ENCODE measurements at regions not wholly inside any gene's neighbourhood (a gene's known extent, or its start where the extent isn't known, plus 50 kb on each side); places are given as distances from the start of the nearest gene placed in this dataset.
"Not testable (repeated sequence)": the region's sequence is repeated elsewhere in the genome, so short reads cannot be mapped to it uniquely, and the experiment has no call there.

- DNase-seq, result no peak
These were observed 176.7 kb downstream of the PRELID2 start for GRCh38 chr5:145658435-145658834.

DNA sequence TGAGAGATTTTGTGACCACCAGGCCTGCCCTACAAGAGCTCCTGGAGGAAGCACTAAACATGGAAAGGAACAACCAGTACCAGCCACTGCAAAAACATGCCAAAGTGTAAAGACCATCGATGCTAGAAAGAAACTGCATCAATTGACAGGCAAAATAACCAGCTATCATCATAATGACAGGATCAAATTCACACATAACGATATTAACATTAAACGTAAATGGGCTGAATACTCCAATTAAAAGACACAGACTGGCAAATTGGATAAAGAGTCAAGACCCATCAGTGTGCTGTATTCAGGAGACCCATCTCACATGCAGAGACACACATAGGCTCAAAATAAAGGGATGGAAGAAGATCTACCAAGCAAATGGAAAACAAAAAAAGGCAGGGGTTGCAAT lies 182.4 kb downstream of the PRELID2 start:
- DNase-seq, result not testable (repeated sequence)

GRCh38 chr5:145647137-145647536 lies 188.0 kb downstream of the PRELID2 start:
- not testable (repeated sequence) for DNase-seq

DNA sequence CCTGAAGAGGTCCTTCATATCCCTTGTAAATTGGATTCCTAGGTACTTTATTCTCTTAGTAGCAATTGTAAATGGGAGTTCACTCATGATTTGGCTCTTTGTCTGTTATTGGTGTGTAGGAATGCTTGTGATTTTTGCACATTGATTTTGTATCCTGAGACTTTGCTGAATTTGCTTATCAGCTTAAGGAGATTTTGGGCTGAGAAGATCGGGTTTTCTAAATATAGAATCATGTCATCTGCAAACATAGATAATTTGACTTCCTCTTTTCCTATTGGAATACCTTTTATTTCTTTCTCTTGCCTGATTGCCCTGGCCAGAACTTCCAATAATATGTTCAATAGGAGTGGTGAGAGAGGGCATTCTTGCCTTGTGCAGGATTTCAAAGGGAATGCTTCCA lies 191.9 kb downstream of the PRELID2 start:
- DNase-seq, result not testable (repeated sequence)

DNA sequence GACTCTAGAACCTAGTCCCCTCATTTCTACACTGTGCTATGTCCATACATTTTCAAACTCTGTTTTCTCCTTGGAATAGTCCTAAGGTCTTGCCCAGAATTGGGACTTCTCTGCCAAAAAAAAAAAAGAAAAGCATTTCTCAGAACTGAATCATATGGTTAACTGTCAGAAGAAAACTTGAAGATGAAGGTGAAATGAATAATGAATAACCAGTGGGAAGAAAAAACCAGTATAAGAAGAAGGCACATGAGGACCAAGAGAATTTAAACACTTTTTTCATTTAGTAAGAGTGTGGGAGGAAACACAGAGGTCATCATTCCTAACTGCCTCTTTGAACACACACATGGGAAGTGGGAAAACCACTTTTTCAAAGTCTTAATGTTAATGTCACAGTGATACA lies 197.7 kb downstream of the PRELID2 start:
- no peak for DNase-seq

DNA sequence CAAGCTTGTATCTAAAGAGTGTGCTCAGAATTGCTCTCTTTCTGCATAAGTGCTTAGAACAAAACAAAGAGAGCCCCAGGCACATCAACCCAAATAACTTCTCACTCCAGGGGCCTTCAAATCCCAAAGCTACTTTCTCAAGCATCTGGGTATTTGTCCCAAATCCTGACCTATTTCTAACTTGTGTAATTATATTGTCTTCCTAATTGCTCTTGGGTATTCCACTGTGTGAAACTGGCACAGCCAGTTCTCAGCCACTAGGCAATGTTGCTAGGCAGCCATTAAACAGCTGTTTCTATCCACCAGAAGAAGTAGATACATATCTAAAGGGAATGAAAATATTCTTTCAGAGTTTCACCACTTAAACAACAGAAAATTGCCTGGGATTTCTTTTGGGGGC lies 198.8 kb downstream of the PRELID2 start:
- DNase-seq, result no peak

DNA sequence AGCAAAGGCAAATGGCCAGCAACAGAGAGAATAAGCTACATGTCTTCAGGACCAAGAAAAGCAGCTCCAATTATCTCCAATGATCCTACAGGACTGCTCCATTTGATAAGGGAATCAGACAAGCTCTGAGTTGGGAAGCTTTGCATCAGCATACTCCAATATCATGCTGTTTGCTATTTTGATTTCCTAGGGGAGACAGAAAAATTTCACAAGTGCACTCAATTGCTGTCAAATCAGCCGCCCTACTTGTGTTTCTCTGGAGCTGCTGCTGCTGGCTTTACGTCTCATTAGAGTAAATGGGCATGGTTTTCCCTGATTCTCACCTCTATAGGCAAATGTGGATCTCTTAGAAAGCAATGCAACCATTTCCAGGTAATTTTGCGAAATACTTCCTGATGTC lies 201.7 kb downstream of the PRELID2 start:
- DNase-seq, result no peak

GRCh38 chr5:145632701-145633100 lies 202.4 kb downstream of the PRELID2 start:
- DNase-seq, result no peak

- no peak for DNase-seq
These were observed 206.1 kb downstream of the PRELID2 start for GRCh38 chr5:145629047-145629446.

- no peak for DNase-seq
These were observed 206.6 kb downstream of the PRELID2 start for GRCh38 chr5:145628525-145628924.

- no peak for DNase-seq
These were observed 215.3 kb downstream of the PRELID2 start for GRCh38 chr5:145619806-145620310.

- DNase-seq, result not testable (repeated sequence)
These were observed 218.4 kb downstream of the PRELID2 start for GRCh38 chr5:145616739-145617138.

DNA sequence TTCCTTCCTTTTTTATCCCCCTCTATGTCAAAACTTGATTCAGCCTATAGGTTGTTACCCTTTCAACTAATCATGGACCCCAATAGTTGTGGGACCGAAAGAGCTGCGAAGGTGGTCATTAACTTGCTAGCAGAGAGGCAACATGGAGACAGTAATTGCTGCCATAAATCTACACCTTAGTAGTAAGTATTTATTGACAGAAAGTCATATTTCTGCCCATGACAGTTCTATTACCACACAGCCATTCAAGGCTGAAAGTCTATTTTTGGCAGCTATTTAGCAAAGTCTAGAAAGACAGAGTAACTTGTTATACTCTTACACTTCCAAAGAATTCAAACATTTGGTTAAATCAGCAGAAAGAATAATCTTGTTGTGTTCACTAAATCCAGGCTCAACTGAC lies 236.2 kb downstream of the PRELID2 start:
- no peak for DNase-seq

- no peak for DNase-seq
These were observed 237.0 kb downstream of the PRELID2 start for GRCh38 chr5:145598184-145598583.

DNA sequence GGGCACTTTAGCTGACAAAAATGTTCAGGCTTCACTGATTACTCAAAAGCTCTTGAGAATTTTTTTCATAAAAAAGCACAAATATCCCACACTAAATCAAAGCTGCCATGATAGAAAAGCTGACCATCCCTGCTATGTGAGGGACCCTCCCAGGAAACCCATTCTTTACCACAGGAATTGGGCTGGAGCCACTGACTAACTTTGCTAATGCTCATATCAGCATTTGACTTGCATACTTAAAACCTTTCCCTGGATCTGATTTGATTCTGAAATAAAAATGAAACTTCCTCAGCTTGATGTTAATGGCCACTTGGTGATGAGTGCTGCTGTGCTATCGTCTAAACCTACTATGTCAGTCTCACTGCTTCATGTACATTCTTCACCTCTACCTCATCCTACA lies 243.6 kb downstream of the PRELID2 start:
- DNase-seq, result no peak

GRCh38 chr5:145589063-145589462 lies 246.1 kb downstream of the PRELID2 start:
- DNase-seq, result no peak

DNA sequence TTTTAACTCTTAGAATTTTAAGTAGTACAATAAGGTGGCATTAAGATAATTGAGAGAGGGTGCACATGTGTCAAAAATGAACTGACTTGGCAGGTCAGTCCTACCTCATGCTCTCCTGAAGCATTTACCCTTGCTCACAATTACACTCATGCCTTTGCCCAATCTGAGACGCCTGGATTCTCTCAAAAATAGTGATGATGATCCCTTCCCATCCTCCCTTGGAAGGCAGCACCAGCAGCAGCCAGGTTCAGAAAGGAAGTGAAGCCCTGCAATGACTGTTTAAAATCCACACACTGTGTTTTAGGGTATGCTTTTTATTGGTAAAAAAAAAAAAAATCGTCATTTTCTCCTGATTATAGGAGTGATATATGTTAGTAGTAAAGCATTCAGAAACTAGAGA lies 246.6 kb downstream of the PRELID2 start:
- no peak for DNase-seq

GRCh38 chr5:145588113-145588512 lies 247.0 kb downstream of the PRELID2 start:
- DNase-seq, result no peak

GRCh38 chr5:145587710-145588109 lies 247.4 kb downstream of the PRELID2 start:
- DNase-seq, result peak; percentile 29

- DNase-seq, result no peak
These were observed 247.9 kb downstream of the PRELID2 start for GRCh38 chr5:145587308-145587672.

DNA sequence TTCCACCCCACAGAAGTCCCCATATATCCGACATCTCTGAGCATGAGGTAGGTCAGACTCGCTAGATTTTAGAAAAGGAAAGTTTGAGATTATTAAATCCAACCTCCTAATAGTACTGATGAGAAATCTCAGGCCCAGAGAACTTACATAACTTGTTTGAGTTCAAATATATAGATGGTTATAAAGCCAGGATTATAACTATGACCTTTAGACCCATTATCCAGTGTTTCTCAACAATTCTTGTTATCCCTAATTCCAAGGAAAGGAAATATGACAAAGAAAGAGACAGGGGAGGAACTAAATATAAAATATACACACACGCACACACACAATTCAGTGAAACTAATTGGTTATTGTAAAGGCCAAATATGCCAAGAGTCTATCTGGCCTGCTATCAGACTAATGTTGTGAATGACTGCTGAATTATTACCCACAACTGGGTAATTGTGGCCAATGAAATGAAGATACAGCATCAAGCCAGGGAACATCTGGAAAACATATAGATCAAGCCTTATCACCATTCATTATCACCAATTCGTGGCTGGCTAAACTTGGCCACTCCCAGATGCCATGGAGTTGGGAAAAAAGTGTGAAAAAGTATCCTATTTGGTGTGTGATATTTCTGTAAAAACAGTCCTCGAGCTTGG lies 248.4 kb downstream of the PRELID2 start:
- DNase-seq, result no peak

DNA sequence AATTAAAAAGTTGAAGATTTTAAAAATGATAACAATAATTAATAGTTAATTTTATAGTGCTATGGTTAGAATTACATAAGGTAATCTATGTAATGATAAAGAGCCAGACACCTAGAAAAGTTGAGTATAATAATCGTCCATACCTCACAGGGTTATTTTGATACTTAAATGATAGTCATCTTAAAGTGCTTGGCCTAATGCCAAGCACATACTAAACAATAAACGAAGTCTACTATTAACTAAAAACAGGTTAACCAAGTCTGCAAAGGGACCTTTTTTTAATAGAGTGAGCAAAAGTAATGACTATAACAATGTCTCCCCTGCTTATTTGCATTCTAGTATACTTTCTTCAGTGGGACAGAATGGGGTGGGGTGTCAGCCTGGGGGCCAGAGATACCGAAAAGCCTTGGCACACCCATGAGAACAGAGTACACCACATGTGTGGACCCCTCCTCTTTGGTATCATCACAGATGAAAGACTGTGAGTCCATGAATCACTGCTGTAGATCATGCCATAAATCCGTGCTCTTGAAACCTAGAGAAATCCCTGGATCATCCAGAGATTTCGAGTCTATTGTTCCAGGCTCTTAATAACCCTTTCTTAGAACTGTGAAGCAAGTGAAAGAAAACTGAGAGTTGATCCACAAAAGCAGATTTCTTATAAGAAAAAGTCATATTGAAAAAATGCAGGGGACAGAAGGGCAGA lies 249.5 kb downstream of the PRELID2 start:
- DNase-seq, result no peak

DNA sequence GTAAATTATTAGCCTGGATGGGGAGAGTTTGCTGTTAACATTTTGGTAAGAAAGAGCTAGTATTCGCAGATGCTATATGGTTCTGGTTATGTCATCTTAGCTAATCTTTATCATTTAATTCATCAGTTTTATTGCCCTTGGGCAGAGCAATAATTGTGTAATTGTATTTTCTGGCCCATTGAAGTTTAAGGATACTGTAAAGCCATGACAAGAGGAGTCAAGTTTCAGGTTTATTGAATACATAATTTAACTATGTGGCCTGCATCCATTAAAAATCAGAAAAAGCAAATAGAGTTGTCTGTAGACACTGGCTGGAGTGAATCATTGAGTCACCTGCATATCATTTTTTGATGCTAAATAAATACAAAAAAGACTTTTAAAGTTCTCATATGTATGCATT lies 255.8 kb downstream of the PRELID2 start:
- DNase-seq, result no peak
